B cell (primary cell): ENCODE measurements at regions not wholly inside any gene's neighbourhood (a gene's known extent, or its start where the extent isn't known, plus 50 kb on each side); places are given as distances from the start of the nearest gene placed in this dataset.

Experiments
- ATAC-seq: fragments of 200-7000 bp; cut with Tn5 transposase; one replicate; pipeline ENCODE4 v1.10.0; 2021; ENCODE audit warnings: low read depth, mild to moderate bottlenecking, moderate number of reproducible peaks, moderate library complexity
- CTCF ChIA-PET: fragments of 350-600 bp; sonication (Branson Sonifier 250); formaldehyde crosslinking; loops from one replicate; lab custom pipeline; 2021; ENCODE audit warnings: antibody characterized with exemption, inconsistent platforms; lab: Charles Lee
- POLR2A ChIA-PET: fragments of 350-600 bp; sonication (Branson Sonifier 250); formaldehyde crosslinking; loops from one replicate; lab custom pipeline; 2021; ENCODE audit warnings: antibody characterized with exemption; lab: Charles Lee
- DNase-seq: peaks from one replicate; pipeline ENCODE4 v3.0.0; 2013
- H2AFZ ChIP-seq: 2 replicates; pipeline ENCODE4 v1.6.1; 2012; ENCODE audit warnings: mild to moderate bottlenecking, low read depth, low read length; ENCODE audit not compliant: insufficient read depth, poor library complexity, severe bottlenecking
- H3K27ac ChIP-seq, 2 donors: 1 replicate in 1 of 2; 2 replicates in 1 of 2; pipeline ENCODE4 v1.5.1; 2012 to 2013; ENCODE audit warnings: low read length in 2 of 2, mild to moderate bottlenecking in 2 of 2, moderate library complexity in 1 of 2
- H3K27me3 ChIP-seq, 4 experiments: fragments of 200-600 bp in 1 of 4; sonication (generic) in 1 of 4; replicated peaks in 1 of 4; 1 replicate in 2 of 4; 2 replicates in 2 of 4; pipeline versions ENCODE4 v1.6.1 to v1.7.0; 2013 to 2016; ENCODE audit warnings: low read length in 3 of 4, mild to moderate bottlenecking in 2 of 4, mixed read lengths in 1 of 4, moderate library complexity in 1 of 4; ENCODE audit not compliant: insufficient read depth in 4 of 4, control insufficient read depth in 3 of 4; ENCODE audit errors: control extremely low read depth in 1 of 4
- H3K36me3 ChIP-seq, 2 experiments: replicated peaks in 1 of 2; 1 replicate in 1 of 2; 2 replicates in 1 of 2; pipeline versions ENCODE4 v1.6.1 to v1.7.1; 2013; ENCODE audit warnings: low read length in 1 of 2; ENCODE audit not compliant: insufficient read depth in 2 of 2, control insufficient read depth in 1 of 2; ENCODE audit errors: control extremely low read depth in 1 of 2, extremely low read depth in 1 of 2
- H3K4me1 ChIP-seq, 2 donors: fragments of 200-600 bp in 1 of 2; sonication (generic) in 1 of 2; 1 replicate in 1 of 2; 2 replicates in 1 of 2; pipeline versions ENCODE4 v1.5.1 to v1.6.1; 2013 to 2017; ENCODE audit warnings: low read length in 2 of 2; ENCODE audit not compliant: control insufficient read depth in 2 of 2, insufficient read depth in 2 of 2
- H3K4me2 ChIP-seq: replicated peaks from 2 replicates; pipeline ENCODE3; 2012; ENCODE audit warnings: mild to moderate bottlenecking, low read depth, low read length; ENCODE audit not compliant: poor library complexity, severe bottlenecking
- H3K4me3 ChIP-seq, 5 experiments: fragments of 200-600 bp in 1 of 5; sonication (generic) in 1 of 5; 1 replicate in 3 of 5; 2 replicates in 2 of 5; pipeline versions ENCODE4 v1.5.1 to v1.7.0; 2011 to 2016; ENCODE audit warnings: low read length in 4 of 5, mild to moderate bottlenecking in 4 of 5, low read depth in 2 of 5, control low read depth in 1 of 5, moderate library complexity in 1 of 5; ENCODE audit not compliant: insufficient read depth in 1 of 5; ENCODE audit errors: control extremely low read depth in 1 of 5, extremely low read depth in 1 of 5
- H3K79me2 ChIP-seq: fragments of 200-600 bp; sonication (generic); one replicate; pipeline ENCODE4 v1.6.0; 2016; ENCODE audit warnings: low read length; ENCODE audit not compliant: control insufficient read depth, insufficient read depth
- H3K9ac ChIP-seq: fragments of 200-600 bp; sonication (generic); 2 replicates; pipeline ENCODE4 v1.6.1; 2017; ENCODE audit warnings: mild to moderate bottlenecking, low read length, moderate library complexity
- H3K9me3 ChIP-seq, 3 donors: one replicate each; pipeline versions ENCODE4 v1.6.1 to v1.7.1; 2013; ENCODE audit warnings: low read length in 2 of 3; ENCODE audit not compliant: control insufficient read depth in 2 of 3, insufficient read depth in 1 of 3; ENCODE audit errors: control extremely low read depth in 1 of 3
- H4K20me1 ChIP-seq: 2 replicates; pipeline ENCODE4 v1.6.0; 2012; ENCODE audit warnings: mild to moderate bottlenecking, low read length; ENCODE audit not compliant: insufficient read depth, control insufficient read depth, poor library complexity, severe bottlenecking
- H3K27ac Mint-ChIP-seq: one replicate; pipeline ENCODE4 v1.8.0; 2021; ENCODE audit warnings: mixed read lengths
- H3K27me3 Mint-ChIP-seq: one replicate; pipeline ENCODE4 v1.8.0; 2021; ENCODE audit warnings: mixed read lengths
- H3K4me1 Mint-ChIP-seq: one replicate; pipeline ENCODE4 v1.8.0; 2021; ENCODE audit warnings: mixed read lengths
- H3K4me3 Mint-ChIP-seq: one replicate; pipeline ENCODE4 v1.8.0; 2021; ENCODE audit warnings: mixed read lengths
- H3K9me3 Mint-ChIP-seq: one replicate; pipeline ENCODE4 v1.8.0; 2022; ENCODE audit warnings: mixed read lengths; ENCODE audit not compliant: insufficient read depth
- EZH2 ChIP-seq: IDR thresholded peaks from 2 replicates; pipeline ENCODE4 v1.6.1; 2012; ENCODE audit warnings: borderline replicate concordance, low read depth, mild to moderate bottlenecking, moderate library complexity, low read length; ENCODE audit not compliant: insufficient read depth, poor library complexity, severe bottlenecking
- WGBS: methylation state at CpG from one replicate; pipeline ENCODE4 v1.1.5; 2013; ENCODE audit warnings: missing lambda C conversion rate; ENCODE audit not compliant: insufficient coverage; 5-methylcytosine and 5-hydroxymethylcytosine counted together
- intact Hi-C: fragments of 100-400 bp; cut with micrococcal nuclease; formaldehyde crosslinking; loops from one replicate; pipeline ENCODE4 v1.10.0; 2022
- TF ChIP-seq, protein P1 (sequence below): fragments of 200-600 bp; IDR thresholded peaks from one replicate; pipeline ENCODE4 v1.8.0; 2022; ENCODE audit warnings: antibody characterized with exemption, mild to moderate bottlenecking

- POLR2A ChIA-PET, result no interaction called here
- peaks cover 0 to 6% (median 2%) of the 10 kb centered on the region in 3 donors for H3K9me3 ChIP-seq
Observed at GRCh38 chr7:53771701-53772100, 736.3 kb downstream of the POM121L12 start.

DNA sequence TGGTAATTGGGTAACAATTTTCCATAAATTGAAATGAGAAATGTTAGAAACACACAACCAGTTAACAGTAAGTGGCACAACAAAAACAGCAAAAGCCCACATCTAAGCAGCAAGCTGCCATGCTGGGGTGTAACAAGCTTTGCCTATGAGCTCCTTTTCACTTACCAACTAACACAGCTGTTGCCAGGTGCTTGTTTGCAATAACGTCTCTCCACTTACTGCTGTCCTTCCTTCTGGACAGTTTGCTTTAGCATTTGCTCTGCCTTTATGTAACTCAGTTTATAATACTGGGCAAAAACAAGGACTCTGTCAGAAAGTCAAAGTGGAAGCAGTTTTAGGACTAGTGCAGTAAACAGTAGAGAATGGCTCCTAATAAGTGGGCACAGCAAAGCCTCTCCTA, 740.9 kb downstream of the POM121L12 start:
- peaks cover 6% of the 10 kb centered on the region for H3K9me3 Mint-ChIP-seq
- WGBS, result no CpG with 5 or more reads among the region's 1 CpG
- no peaks in the 10 kb centered on the region for H3K4me1 Mint-ChIP-seq
- intact Hi-C loops, result no loop called here
- H3K4me3 ChIP-seq, result no peak overlapping the region
- H3K36me3 ChIP-seq, result no peaks in the 10 kb centered on the region
- ChIA-PET CTCF (no interaction called here), POLR2A (no interaction called here)
- no peaks in the 10 kb centered on the region for H3K4me1 ChIP-seq
- no peaks in the 10 kb centered on the region for H3K27me3 Mint-ChIP-seq
- DNase-seq (no peak), ATAC-seq (no peak)
- H2AFZ ChIP-seq, result no peak overlapping the region
- H3K27ac ChIP-seq, result no peak overlapping the region
- H3K4me2 ChIP-seq, result no peak overlapping the region
- H3K9ac ChIP-seq, result no peak overlapping the region
- H3K27me3 ChIP-seq, result no peaks in the 10 kb centered on the region
- H3K27ac Mint-ChIP-seq, result no peak overlapping the region
- no peak overlapping the region for H3K4me3 Mint-ChIP-seq
- H4K20me1 ChIP-seq, result no peaks in the 10 kb centered on the region
- H3K9me3 ChIP-seq, result peaks cover 0 to 3% (median 2%) of the 10 kb centered on the region in 3 donors
- no peak for TF ChIP-seq EZH2
- TF ChIP-seq, protein P1, sequence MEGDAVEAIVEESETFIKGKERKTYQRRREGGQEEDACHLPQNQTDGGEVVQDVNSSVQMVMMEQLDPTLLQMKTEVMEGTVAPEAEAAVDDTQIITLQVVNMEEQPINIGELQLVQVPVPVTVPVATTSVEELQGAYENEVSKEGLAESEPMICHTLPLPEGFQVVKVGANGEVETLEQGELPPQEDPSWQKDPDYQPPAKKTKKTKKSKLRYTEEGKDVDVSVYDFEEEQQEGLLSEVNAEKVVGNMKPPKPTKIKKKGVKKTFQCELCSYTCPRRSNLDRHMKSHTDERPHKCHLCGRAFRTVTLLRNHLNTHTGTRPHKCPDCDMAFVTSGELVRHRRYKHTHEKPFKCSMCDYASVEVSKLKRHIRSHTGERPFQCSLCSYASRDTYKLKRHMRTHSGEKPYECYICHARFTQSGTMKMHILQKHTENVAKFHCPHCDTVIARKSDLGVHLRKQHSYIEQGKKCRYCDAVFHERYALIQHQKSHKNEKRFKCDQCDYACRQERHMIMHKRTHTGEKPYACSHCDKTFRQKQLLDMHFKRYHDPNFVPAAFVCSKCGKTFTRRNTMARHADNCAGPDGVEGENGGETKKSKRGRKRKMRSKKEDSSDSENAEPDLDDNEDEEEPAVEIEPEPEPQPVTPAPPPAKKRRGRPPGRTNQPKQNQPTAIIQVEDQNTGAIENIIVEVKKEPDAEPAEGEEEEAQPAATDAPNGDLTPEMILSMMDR, result no peak
- no peaks in the 10 kb centered on the region for H3K79me2 ChIP-seq

More at GRCh38 chr7:53771701-53772100, 736.3 kb downstream of the POM121L12 start:
- H3K27ac ChIP-seq, result no peak overlapping the region
- Mint-ChIP-seq H3K4me1 (no peaks in the 10 kb centered on the region), H3K27me3 (no peaks in the 10 kb centered on the region), H3K9me3 (peaks cover 8% of the 10 kb centered on the region), H3K4me3 (no peak overlapping the region), H3K27ac (no peak overlapping the region)
- H3K36me3 ChIP-seq, result no peaks in the 10 kb centered on the region
- no peaks in the 10 kb centered on the region for H3K27me3 ChIP-seq
- CTCF ChIA-PET, result no interaction called here
- no peak for DNase-seq
- no peaks in the 10 kb centered on the region for H3K79me2 ChIP-seq
- 77% methylated on average over 2 of the region's 2 CpGs for WGBS
- no peaks in the 10 kb centered on the region for H3K4me1 ChIP-seq
- TF ChIP-seq EZH2, result no peak
- TF ChIP-seq, protein P1, result no peak
- no peak overlapping the region for H3K9ac ChIP-seq
- no peaks in the 10 kb centered on the region for H4K20me1 ChIP-seq
- ATAC-seq, result no peak
- H2AFZ ChIP-seq, result no peak overlapping the region
- intact Hi-C loops, result no loop called here
- H3K4me3 ChIP-seq, result no peak overlapping the region
- H3K4me2 ChIP-seq, result no peak overlapping the region
